Dermis microvascular lymphatic vessel endothelial cell (primary cell): ENCODE measurements at regions not wholly inside any gene's neighbourhood (a gene's known extent, or its start where the extent isn't known, plus 50 kb on each side); places are given as distances from the start of the nearest gene placed in this dataset.
"Not testable (repeated sequence)": the region's sequence is repeated elsewhere in the genome, so short reads cannot be mapped to it uniquely, and the experiment has no call there.

ENCODE experiments used
- DNase-seq, 2 donors: peaks; one replicate each; pipeline versions ENCODE4 v3.0.0 to v3.0.0-alpha.2; 2010; ENCODE audit warnings: low read depth in 2 of 2

DNA sequence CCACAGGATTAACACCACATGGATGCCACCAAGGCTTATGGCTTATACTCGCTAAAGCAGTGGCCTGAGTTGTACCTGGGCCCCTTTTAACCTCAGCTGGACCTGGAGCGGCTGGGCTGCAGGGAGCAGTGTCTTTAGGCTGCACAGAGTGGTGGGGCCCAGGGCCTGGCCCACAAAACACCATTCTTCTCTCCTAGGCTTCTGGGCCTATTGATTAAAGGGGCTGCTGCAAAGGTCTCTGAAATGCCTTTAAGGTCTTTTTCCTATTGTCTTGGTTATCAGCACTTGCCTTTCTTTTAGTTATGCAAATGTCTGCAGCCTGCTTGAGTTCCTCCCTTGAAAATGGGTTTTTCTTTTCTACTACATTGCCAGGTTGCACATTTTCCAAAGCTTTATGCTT lies 973.9 kb upstream of the PRR20A start:
- DNase-seq: no peak

DNA sequence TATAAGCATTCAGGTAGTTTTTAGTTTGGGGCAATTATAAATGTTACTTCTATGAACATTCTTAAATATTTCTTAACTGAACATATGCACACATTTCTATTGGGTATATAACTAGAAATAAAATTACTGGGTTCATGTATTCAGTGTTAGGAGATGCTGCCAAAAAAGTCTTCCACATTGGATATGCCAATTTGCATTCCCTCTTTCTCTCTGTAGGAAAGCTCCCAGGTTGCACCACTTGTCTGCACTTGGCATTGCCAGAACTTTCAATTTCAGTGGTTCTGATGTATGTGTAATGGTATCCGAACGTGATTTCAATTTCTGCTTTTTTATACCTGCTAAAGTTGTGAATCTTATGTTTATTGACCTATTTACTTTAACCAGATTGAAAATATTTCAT lies 972.1 kb upstream of the PRR20A start:
- DNase-seq: no peak

DNA sequence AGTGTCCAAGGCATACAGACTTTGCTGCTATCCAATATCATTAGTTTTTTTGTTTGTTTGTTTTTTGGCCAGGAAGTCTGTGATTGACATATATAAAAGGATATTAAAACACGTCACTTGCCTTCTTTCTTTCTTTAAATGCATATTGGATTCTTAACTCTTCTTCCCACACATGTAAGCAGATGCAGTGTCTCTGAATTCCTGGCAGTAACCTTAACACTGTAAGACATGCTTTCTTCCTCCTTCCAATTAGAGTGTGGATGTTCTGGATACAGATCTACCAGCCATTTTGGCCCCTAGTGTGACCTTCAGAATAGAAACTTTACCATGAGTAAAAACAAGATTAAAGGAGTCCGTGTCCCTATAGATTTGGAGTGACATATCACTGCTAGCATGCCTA lies 967.4 kb upstream of the PRR20A start:
- DNase-seq: no peak

DNA sequence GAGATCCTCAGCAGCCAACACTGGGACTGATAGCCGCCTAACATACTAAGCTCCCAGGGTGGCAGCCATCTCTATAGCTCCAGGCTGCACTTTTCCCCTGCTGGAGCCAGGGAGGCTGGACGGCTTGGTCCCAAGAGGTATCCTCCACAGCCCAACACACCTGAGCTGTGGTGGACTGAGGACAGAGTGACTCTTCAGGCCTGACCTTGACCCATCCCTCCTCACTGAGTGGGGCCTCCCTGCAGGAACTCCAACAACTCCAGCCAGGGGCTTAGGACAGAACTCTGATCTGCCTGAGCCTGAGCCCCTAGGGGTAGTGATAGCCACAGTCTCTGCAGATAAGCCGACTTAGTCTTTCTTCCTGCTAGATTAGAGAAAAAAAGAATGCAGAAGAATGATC lies 958.1 kb upstream of the PRR20A start:
- DNase-seq: no peak

DNA sequence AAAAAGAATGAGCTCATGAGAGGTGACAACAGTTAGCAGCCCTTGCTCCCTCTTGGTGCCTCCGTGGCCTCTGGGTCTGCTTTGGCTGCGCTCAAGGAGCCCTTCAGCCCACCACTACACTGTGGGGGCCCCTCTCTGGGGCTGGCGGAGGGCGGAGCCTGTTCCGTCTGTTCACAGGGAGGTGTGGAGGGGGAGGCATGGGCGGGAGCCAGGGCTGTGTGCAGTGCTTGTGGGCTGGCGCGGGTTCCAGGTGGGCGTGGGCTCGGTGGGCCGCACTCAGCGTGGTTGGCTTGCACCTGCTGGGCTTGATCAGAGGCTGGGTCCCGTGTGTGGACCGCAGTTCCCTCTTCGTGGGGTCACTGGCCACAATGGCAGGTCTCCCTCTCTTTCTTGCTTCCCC lies 953.4 kb upstream of the PRR20A start:
- no peak for DNase-seq

DNA sequence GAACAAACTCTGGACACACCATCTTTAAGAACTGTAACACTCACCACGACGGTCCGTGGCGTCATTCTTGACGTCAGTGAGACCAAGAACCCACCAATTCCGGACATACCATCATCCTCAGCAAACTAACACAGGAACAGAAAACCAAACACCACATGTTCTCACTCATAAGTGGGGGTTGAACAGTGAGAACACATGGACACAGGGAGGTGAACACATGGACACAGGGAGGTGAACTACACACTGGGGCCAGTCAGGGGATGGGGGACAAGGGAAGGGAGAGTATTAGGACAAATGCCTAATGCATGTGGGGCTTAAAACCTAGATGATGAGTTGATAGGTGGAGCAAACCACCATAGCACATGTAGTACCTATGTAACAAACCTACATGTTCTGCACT lies 952.1 kb upstream of the PRR20A start:
- DNase-seq: not testable (repeated sequence)

DNA sequence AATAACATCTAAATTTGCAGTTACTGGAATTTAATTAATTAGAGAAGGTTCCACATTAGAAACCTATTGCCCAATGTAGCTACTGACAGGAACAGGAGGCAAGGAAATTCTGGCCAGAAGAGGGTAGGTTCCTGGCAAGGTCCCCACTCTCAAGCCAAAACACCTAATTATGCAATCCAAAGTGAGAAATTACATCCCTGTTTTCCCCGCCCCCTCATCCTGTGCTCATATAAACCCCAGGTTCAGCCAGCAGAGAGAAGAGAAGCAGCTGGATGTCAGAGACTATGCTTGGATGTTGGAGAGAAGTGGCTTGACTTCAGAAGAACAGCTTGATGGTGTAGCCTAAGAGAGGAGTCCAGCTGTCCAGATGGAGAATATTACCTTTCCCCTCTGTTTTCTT lies 951.3 kb upstream of the PRR20A start:
- no peak for DNase-seq

DNA sequence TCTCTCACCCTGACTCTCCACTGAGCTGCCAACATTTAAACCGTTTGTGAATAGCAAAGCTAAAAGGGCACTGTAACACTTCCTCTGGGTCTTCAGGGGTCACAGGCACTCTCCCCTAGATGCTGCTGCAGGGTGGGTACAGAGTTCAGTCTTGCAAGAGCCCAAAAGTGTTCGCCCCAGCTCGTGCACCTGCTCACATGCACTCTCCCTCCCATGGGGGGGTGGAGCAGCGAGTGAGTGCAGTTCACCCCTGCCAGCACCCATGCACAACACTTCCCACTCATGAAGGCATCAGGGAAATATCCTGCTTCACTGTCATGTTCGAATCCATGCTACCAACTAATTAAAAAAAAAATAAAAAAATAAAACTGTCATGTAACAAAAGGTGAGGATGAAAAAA lies 950.7 kb upstream of the PRR20A start:
- DNase-seq: no peak

DNA sequence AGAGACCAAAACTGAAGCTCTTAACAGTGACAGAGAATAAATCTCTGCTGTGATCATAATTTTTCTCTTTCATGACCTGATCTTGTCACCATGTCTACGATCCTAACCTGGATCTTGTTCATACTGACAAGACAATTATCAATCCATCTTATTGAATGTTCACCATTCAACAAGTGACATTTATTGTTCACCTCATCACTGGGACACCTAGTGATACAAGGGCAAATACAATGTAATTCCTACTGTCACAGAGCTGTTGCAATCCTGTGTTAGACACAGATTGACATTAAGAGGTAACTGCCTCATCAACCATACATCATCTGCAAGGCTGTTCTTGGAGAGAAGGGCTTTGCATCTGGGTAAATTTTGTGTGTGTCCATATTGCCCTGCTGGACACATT lies 942.4 kb upstream of the PRR20A start:
- no peak for DNase-seq

DNA sequence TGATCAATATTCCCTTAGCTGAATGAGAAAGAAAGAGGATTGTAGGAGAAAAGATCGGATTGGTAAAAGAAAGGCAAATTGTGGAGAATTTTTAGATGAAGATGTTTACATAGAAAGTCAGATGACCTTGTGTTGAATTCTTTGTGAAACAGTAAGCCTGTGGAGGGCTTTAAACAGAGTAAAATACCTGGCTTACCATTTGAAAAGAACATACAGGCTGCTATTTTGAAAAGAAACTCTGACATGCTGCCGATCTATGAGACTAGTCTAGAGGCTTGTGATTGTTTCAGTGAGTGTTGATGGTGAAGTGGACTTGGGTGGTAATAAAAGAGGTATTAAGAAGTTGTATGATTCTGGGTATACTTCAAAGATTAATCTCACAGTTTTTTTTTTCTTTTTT lies 938.9 kb upstream of the PRR20A start:
- no peak for DNase-seq

DNA sequence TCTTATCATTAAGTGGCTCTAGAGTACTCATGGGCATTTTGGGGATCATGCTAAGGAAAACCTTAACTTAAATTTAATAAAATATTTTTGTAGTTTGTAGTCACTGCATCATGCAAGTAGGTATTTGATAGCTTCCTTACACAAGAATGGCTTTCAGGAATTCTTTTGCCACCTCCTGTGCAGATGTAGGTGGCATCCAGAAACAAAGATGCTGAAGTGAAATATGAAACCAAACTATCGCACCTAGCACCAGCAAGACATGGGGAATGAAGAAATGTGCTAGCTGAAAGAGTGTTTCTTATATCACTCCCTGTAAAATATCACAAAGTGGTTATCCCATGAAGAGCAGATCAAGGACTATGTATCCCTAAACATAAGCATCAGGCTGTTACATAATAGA lies 924.5 kb upstream of the PRR20A start:
- no peak for DNase-seq

DNA sequence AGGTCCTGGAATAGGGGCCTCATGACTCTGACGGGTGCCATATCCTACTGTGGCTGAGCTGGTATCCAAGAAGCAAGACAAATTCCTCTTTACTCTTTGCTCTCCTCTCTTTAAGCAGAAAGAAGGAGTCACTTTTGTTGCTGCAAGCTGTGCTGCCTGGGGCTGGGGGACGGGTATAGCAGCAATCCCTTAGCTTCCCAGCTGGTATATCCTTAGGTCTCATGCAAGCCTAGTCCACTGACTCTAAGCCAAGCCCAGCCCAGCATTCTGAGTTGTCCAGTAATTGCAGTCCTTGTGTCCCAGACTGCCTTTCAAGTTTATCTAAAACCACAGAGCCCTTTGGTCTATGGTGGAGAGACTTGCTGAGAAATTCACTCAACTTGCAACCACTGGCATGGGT lies 893.0 kb upstream of the PRR20A start:
- DNase-seq: no peak

DNA sequence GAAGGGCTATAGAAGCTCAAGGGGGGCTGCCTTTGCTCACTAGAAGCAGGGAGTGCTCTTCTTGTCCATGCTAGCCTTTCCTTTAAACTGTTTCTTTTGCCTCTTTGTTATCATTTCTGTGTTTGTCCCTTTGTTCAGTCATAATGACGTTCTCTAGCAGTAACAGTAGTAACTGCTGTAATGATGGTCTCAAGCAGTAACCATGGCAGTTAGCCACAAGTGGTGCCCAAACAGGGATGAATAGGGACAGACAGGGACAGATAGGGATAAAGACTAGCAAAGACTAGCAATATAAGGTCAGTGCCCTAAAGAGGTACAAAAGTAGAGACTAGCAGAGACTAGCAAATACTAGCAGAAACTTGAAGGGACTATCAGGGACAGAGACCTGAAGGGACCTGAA lies 869.0 kb upstream of the PRR20A start:
- DNase-seq: no peak

DNA sequence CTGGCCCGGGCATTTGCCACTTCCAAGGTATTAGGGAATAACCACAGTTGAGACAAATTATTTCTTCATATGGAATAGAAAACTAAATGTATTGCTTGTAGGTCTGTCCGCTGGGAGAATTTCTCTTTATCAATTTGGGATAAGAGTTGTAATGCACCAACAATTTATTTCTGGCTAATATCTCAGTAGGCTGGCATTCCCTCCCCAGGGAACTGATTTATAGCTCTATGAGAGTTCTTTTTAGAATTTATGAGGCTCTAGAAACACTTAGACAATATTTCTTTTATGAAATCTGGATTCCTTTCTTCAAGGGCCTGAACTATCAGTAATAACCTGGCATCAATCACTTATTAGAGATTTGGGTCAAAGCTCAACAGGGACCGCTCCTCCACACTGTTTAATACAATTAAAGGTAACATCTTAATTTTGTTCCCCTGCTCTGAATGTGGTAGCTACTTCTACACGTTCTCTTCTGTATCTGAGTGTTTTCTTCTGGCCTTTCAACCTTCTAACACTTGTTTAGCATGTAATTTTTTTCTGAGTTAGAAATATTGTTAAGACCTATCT lies 857.4 kb upstream of the PRR20A start:
- DNase-seq: no peak

DNA sequence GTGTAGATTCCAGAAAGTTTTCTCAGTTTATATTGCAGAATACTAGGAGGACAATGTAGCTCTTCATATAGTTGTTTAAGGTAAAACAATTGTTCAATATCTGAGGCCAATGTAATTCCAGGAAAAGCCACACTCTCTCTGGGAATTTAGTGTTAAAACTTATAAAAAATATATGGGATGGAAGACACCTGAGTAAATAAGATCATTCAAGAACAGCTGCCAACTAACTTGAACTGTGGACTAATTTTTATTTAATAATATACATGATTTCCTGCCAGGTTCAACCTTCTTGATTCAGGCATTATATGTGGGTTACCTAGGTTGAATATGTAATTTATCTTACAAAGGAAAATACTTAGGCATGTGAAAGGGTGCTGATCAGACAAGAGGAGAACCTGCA lies 841.1 kb upstream of the PRR20A start:
- DNase-seq: no peak

DNA sequence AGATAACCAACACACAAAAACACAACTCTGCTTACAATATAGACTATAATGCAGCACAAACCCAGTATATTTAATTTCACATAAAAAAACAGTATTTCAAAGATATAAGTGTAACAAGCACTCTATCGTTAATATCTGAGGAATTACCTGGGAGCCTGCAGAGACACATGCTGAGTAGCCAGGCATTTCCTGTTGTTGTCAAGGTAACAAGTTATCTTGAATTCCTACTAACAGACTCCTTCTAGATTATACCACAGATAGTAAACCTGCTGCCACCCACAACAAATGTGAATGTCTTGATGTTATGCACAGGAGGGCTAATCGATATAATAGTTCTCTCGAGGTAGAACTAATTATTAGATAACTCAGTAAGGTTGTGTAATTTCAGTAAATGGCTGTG lies 826.0 kb upstream of the PRR20A start:
- DNase-seq: no peak

DNA sequence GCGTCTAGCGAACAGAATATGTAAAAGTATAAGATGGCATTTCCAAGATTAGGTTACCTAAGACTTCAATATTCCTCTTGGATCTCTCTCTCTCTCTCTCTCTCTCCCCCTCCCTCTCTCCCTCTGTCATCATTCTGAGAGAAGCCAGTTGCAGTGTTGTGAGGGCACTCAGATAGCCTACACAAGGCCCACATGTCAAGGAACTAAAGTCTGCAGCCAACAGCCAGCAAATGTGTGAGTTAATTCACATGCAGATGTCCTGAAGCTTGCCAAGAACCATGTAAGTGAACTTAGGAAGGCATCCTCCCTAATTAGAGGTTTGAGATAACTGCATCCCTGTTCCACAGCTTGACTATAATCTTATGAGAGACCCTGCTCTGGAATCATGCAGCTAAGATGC lies 822.9 kb upstream of the PRR20A start:
- DNase-seq: no peak

DNA sequence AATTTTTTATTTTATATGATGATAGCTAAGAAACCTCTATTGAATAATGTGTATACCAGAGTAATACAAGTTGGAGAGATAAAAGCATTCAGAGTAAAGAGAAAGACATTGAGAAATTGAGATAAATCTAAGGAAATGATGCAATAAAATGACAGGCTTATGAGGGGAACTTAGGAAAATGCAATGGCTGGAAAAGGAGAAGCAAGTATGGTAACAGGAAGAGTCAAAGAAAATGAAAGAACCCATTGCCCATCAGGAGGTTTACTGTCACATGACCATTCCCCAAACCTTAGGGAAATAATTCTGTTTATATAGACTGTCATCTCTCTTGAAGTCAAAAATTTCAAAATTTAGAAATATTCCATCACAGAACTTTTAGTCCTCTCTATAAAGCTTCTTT lies 808.0 kb upstream of the PRR20A start:
- DNase-seq: no peak

DNA sequence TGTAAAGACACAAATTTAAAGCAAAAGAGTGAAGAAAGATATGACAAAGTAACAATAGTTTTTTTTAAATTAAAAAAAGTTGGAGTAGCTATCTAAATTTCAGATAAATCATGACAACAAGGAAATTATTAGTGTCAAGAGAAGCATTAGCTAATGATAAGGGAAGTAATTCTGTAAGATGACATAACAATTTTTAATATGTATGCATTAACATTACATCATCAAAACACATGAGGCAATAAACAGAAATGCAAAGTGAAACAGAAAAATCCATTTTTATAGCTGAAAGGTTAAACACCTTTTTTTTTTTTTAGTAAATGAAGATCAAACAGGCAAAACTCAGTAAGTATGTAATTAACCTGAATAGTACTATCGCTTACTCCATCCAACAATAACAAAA lies 804.9 kb upstream of the PRR20A start:
- no peak for DNase-seq

DNA sequence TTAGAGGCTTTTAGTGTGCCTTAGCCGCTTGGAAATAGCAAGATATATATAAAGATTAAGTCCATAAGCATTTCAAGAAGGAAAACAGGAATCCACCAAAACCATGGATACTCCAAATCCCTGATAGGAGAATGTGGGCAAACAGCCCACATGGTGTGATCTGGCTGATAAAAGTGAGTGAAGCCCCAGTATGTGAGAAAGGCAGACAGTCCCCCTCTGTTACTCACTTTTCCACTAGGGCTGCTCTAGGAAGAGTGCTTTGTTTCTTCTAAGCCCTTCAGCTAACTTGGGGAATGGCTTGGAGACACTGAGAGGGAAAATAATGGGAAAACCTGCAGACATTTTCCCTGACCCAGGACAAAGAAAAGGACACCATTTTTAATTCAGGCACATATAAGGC lies 802.3 kb upstream of the PRR20A start:
- DNase-seq: no peak

DNA sequence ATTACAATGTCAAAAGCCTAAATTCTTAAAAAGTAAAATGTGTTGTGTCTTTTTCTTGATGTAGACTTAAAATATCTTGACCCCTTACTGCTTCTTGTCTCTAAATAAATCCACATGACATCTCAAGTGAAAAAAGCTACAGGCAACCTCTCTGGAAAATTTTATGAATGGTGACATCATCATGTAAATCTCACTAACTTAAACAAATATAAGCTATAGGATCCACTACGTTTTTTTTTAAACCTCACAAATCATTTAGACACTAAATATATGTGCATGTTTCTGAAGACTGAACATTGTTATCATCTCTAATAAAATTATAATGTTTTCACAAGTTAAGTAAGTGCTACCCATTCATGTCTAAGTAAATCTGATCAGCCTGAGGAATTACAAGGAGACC lies 793.7 kb upstream of the PRR20A start:
- no peak for DNase-seq

DNA sequence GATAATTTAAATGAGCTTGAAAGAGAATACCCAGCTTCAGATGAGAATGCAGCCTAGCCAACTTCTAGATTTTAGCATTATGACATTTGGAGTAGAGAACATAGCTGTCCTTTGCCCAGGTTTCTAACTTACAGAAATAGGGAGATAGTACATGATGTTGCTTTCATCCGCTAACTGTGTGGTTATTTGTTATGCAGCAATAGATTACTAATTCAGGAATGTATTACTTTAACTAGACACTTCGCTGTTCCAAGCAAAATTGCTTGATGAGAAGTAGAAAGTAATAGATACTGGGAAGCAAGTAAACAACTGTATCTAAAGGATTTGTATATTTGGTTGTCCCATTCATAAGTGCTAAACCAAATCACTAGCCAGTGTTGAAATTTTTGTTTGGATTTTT lies 790.9 kb upstream of the PRR20A start:
- no peak for DNase-seq

DNA sequence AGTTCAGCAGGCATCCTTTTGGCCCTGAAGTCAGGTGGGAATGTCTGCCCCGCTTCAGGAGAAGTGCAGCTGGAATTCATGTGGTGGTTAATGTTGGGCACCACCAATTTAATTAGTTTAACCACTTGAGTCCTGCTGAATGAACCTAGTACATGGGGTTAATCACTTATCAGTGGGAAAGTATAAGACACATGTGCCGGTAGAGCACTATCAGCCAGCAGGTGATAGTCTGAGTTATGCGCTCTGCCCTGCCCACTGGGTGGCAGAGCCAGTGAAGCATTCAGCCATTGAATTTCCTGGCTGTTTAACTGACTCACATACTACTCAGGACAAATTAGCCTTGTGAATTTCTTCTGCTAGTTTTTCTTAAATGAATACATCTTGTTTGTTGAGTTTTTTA lies 789.7 kb upstream of the PRR20A start:
- no peak for DNase-seq

DNA sequence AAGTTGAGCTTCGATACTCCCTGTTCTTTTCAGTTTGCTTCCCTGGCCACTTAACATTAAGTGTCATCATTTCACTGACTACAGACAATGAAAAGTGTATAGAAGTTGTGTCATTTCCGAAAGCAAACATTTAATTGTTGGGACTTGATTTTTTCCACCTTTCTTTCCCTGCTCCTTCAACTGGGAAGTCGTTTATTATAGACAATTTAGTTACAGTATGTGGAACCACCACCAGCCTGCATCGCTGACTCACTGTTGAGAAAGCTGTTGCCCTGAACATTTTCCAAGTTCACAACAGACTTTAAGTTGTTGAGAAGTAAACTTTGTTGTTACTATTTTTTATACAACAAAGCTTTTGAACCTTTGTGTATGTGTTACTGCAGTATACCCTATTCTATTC lies 788.4 kb upstream of the PRR20A start:
- no peak for DNase-seq

DNA sequence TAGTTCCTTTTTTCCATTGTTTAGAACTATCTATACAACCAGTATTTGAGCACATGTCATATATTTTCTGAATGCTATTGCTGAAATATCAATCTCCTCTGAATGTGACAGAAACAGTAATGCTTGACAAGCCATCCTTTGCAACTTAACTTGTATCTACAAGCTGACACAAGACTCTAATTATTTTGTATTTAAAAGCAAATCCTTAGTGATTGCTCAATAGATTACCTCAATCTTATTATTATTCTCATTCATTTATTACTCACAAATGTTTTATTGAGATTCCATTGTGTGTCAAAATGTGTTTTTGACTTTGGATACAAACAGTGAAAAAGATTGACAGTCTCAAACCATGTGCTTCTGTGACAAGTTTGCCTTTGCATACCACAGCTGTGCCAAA lies 787.8 kb upstream of the PRR20A start:
- no peak for DNase-seq
